ENCODE measurements at regions not wholly inside any gene's neighbourhood (a gene's known extent, or its start where the extent isn't known, plus 50 kb on each side); places are given as distances from the start of the nearest gene placed in this dataset.

DNA sequence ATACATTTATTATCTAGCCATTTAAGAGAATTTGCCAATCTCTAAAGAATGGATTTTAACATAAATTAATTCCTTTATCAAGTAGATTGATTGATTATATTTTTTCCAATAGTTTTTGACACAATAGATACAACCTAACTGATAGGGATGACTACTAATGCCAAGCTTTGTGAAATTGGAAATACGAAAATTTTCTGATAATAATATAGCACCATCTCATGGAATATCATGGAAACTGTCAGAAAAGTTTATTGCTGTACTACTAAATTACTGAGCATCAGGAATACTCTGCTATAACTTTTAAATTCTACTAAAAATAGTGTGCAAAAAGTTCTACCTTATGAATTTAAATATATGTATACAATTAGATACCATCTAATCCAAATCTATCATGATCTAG, 101.8 kb upstream of the MAP2 start:
- H3K4me3 ChIP-seq (ENCODE audit: control insufficient read depth, low read depth, low read length) = no peak overlapping the region
- DNase-seq (ENCODE audit: low read depth) = no peak
- TF ChIP-seq, protein P1, sequence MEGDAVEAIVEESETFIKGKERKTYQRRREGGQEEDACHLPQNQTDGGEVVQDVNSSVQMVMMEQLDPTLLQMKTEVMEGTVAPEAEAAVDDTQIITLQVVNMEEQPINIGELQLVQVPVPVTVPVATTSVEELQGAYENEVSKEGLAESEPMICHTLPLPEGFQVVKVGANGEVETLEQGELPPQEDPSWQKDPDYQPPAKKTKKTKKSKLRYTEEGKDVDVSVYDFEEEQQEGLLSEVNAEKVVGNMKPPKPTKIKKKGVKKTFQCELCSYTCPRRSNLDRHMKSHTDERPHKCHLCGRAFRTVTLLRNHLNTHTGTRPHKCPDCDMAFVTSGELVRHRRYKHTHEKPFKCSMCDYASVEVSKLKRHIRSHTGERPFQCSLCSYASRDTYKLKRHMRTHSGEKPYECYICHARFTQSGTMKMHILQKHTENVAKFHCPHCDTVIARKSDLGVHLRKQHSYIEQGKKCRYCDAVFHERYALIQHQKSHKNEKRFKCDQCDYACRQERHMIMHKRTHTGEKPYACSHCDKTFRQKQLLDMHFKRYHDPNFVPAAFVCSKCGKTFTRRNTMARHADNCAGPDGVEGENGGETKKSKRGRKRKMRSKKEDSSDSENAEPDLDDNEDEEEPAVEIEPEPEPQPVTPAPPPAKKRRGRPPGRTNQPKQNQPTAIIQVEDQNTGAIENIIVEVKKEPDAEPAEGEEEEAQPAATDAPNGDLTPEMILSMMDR (IDR thresholded peaks at IDR 0.05; ENCODE audit: control insufficient read depth, insufficient read depth, low read depth, low read length, missing control alignments) = no peak

DNA sequence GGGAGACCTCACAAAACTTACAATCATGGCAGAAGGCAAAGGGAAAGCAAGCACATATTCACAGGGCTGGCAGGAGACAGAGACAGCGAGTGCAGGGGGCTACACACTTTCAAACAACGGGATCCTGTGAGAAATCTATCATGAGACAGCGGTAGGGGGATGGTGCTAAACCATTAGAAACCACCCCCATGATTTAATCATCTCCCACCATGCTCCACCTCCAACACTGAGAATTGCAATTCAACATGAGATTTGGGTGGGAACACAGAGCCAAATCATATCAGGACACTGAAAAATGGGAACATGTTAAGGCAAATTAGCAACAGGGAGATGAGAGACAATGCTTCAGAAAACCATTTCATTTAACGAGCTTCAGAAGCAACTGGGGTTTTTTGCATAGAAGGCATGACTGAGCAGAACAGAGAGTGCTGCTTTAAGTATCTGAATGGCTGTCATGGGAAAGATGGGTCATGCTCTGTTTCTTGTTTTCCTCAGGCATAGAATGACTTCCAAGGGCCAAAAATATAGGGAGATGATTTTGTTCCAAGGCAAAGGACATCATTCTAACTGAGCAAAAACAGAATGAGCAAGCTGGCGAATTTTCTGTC, 100.8 kb upstream of the MAP2 start:
- no peak for DNase-seq (ENCODE audit: low read depth)
- H3K4me3 ChIP-seq (ENCODE audit: control insufficient read depth, low read depth, low read length) = no peak overlapping the region
- TF ChIP-seq, protein P1 (IDR thresholded peaks at IDR 0.05; ENCODE audit: control insufficient read depth, insufficient read depth, low read depth, low read length, missing control alignments) = no peak

DNA sequence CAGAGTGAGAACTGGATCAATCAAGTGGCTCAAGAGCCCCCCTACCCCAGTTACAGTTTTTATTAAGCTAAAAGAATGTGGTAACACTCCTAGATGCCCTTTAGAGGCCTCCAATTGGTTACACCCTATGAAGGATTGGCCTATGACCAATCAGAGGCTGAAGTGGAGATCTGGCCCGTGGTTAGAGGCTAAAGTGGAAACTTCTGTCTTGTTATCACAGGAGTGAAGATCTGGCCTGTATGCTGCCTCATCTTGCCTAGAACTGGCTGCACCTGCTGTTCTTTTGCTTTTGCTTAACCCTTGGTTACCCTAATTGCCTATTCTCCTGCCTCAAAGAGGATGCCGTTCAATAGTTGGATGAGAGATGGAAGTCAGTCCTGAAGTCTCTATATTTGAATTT, 100.1 kb upstream of the MAP2 start:
- TF ChIP-seq, protein P1 (IDR thresholded peaks at IDR 0.05; ENCODE audit: control insufficient read depth, insufficient read depth, low read depth, low read length, missing control alignments) = no peak
- no peak overlapping the region for H3K4me3 ChIP-seq (ENCODE audit: control insufficient read depth, low read depth, low read length)
- no peak for DNase-seq (ENCODE audit: low read depth)

DNA sequence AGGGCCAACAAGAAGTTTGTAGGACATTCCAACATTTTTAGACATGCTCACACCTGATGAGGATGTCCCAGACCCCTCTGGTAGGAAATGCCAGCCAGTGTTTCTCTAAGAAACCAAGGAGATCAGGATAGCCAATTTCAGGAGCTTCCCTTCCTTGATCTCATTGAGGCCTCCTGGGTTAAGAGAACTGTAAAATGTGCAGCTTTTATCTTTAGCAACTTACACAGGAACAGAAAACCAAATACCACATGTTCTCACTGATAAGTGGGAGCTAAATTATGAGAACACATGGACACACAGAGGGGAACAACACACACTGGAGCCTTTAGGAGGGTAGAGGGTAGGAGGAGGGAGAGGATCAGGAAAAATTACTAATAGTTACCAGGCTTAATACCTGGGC, 99.6 kb upstream of the MAP2 start:
- no peak overlapping the region for H3K4me3 ChIP-seq (ENCODE audit: control insufficient read depth, low read depth, low read length)
- DNase-seq (ENCODE audit: low read depth) = no peak
- TF ChIP-seq, protein P1 (IDR thresholded peaks at IDR 0.05; ENCODE audit: control insufficient read depth, insufficient read depth, low read depth, low read length, missing control alignments) = no peak

DNA sequence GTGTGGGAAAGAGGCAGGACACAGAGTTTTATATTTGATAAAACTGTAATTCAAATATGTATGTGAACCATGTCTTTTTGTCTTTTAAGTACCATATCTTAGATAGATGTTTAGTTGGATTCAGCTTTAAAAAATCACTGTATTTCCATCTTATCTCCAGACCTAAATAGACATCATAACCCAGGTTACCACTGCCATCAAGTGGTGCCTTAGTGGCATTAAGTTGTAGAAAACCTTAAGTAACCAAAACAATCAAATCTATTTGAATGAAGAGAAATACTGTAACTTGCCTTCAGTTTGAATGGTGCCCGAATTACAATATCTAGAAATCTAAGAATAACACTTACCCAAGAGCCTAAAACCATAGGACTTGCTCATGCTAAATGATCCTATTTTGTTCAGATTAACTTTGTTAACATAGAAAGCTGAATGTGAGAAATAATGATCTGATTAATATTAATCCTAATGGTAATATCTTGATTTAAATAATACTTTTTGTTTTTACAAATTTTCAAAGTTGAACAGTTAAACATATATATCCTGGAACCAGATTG, 92.5 kb upstream of the MAP2 start:
- peak; percentile 5 for DNase-seq (ENCODE audit: low read depth)
- no peak overlapping the region for H3K4me3 ChIP-seq (ENCODE audit: control insufficient read depth, low read depth, low read length)
- TF ChIP-seq, protein P1 (IDR thresholded peaks at IDR 0.05; ENCODE audit: control insufficient read depth, insufficient read depth, low read depth, low read length, missing control alignments) = peak; percentile 36

DNA sequence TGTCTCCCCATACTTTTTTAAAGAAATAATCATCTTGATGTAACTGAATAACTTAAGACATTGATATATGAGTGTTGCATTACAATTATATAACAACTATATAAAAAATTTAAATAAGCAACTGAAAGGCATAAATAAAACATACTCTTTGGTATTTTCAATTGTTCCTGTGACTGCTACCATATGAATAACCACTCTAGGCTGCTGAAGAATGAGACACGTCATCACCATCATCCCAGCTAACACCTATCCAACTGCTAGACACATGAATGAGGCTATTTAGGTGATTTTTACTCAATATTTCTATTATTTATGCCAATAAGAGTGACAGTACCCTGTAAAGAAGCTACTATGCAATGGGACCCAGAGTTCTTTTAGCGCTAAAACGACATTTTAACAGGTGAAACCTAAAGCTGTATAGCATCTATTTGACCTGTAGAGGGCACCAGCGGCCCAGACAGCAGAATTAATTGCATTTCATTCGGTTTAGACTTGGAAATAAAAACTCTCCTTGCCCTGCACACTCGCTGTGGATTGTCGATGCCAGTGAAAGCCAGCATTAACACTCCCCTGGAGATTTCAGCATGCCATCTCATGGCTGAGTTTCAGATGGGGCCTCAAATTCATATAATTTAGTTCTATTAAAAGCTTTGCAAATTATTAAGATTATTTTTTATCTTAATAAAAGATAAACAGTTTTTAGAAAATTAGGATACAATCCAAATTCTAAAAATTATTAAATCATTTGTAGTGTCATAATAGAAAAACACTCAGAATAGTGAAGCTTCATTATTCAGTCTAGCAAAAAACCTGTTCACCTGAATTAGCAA, 89.4 kb upstream of the MAP2 start:
- no peak overlapping the region for H3K4me3 ChIP-seq (ENCODE audit: control insufficient read depth, low read depth, low read length)
- TF ChIP-seq, protein P1 (IDR thresholded peaks at IDR 0.05; ENCODE audit: control insufficient read depth, insufficient read depth, low read depth, low read length, missing control alignments) = peak; percentile 85
- peak; percentile 7 for DNase-seq (ENCODE audit: low read depth)
